NCI-H510A (cell line): ENCODE measurements at regions not wholly inside any gene's neighbourhood (a gene's known extent, or its start where the extent isn't known, plus 50 kb on each side); places are given as distances from the start of the nearest gene placed in this dataset.
A peak's percentile ranks its signal among the peaks of the same experiment; 100 is the strongest.

Experiments used
- DNase-seq: peaks from one replicate; lab custom pipeline; 2025; lab: John Stamatoyannopoulos, UW

- no peak for DNase-seq
Observed at GRCh38 chr13:44120849-44121755, 241.4 kb downstream of the LACC1 start.

- no peak for DNase-seq
Observed at GRCh38 chr13:44124352-44124751, 244.6 kb downstream of the LACC1 start.

DNA sequence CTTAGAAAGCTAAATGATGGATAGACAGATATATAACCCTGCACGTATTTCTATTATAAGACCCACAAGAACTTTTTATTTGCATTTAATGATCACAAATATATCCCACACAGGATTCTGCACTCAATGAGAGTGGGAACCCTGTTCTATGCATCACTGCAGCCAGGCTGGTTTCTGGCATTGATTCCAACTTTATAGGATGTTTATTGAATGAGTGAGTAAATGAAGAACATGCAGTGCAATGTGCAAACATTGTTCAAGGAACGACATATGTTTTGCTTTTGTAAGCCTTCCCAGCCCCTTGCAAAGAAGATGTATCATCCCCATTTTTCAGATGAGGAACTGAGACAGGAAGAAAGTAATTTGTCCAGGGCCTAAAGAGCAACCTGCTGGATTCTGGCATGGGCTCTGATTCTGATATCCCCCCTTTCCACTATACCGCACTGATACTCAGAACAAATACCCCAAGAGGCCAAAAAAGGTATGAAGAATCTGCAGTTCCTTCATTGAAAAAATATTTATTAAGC, 246.3 kb downstream of the LACC1 start:
- DNase-seq, result no peak

DNA sequence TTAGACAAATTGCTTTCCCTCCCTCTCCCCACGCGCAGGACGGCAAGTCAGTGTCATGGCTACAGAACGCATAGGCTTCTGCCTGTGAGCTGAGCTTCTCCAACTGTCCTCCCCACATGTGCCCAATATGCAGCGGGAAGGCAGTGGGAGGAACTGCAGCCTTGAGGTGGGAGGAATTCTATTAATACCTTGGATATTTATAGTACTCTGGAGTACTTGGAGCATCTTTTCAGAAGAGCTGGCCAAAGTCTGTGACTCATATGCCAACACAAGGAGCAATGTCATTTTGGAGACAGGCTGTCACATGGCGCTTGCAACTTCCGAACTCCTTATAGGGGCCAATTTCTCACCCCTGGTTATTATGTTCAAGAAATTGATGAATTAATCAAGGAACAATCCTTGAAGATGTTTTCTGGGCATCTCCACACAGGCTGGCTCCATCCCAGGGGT, 245.0 kb upstream of the SERP2 start:
- DNase-seq, result no peak

DNA sequence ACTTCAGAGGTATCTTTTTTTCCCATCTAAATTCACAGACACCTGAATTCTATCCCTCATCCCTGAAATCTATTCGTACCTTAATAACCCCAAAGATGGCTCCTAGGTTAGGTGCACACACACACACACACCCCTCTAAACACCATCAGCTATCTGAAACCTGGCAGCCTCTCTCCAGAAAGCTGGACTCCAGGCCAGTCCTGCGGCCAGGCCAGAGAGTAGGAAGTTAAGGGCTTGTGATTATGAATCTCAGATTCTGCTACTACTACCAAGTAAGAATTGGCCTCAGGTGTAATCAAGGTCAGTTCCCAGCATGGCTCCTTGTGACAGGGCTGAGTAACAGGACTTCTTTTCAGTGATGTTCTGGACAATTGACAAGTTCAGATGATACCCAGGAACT, 244.2 kb upstream of the SERP2 start:
- no peak for DNase-seq

GRCh38 chr13:44131069-44131614, 242.5 kb upstream of the SERP2 start:
- DNase-seq, result no peak

DNA sequence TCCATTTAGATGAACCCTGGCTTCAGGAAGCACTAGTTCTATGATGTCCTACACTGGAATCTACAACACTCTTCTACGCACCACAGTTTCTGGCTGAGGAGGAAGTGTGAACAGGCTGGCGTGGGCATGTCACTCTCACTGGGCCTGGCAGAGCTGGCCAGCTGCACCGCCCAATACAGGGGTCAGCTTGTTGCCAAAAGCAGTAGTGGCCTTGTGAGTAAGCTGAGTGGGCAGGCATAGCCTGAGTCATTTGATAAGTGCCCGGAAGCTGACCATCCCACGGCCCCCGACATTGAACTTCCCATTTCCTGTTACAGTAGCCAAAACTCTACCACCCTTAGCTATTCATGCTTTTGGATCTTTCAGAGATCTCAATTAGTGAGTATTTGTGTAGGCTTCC, 240.9 kb upstream of the SERP2 start:
- no peak for DNase-seq

DNA sequence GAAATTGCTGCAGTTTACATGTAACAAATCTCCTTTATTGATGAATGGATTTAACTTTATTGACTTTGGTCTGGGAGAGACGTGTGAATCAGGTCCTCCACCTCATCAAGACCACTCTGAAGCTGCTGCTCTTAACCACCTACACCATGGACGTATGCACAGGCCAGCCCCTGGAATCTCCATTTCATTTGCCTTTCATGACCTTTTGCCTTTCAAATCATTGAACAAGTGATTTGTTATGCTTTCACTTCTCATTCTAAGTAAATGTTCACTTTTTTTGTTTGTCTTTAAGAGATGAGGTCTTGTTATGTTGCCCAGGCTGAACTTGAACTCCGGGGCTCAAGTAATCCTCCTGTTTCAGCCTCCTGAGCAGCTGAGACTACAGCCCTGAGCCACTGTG, 240.0 kb upstream of the SERP2 start:
- no peak for DNase-seq

- DNase-seq, result no peak
Observed at GRCh38 chr13:44135566-44135965, 238.1 kb upstream of the SERP2 start.

DNA sequence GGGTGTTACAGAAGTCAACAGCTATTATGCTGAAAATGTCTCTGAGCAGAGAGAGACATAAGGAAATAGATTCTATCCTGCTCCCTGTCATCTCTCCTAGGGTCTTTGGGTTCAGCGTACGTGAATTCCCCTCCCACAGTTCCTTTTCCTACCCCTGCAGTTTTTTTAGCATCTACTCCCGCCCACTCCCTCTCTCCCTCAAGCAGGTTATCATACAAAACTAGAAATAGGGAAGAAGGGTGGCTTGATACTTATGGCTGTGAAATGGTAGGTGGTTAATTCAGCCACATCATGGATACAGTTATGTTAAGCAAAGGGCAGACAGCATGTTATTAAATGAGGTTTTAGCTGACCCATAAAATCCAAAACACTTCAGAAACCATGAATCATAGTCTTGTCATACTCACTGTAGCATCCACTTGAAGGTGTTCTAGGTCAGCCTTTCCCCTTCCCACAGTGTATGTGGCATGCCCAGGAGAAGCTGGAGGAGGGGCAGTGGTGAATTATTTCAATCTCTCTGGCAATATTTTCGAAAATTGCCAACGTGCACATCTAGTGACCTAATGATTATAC, 236.8 kb upstream of the SERP2 start:
- no peak for DNase-seq

GRCh38 chr13:44137466-44137865, 236.2 kb upstream of the SERP2 start:
- no peak for DNase-seq

DNA sequence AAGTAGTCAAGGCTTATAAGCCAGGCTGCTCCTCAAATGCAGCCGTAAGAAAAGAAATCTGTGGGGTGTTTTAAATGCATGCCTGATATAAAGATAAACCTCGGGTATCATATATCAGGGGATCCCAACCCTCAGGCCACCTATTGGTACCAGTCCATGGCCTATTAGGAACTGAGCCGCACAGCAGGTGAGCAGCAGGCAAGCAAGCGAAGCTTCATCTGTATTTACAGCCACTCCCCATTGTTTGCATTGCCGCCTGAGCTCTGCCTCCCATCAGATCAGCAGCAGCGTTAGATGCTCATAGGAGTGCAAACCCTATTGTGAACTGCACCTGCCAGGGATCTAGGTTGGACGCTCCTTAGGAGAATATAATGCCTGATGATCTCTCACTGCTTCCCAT, 233.5 kb upstream of the SERP2 start:
- DNase-seq, result peak; percentile 75

- DNase-seq, result no peak
Observed at GRCh38 chr13:44140888-44141724, 232.5 kb upstream of the SERP2 start.

DNA sequence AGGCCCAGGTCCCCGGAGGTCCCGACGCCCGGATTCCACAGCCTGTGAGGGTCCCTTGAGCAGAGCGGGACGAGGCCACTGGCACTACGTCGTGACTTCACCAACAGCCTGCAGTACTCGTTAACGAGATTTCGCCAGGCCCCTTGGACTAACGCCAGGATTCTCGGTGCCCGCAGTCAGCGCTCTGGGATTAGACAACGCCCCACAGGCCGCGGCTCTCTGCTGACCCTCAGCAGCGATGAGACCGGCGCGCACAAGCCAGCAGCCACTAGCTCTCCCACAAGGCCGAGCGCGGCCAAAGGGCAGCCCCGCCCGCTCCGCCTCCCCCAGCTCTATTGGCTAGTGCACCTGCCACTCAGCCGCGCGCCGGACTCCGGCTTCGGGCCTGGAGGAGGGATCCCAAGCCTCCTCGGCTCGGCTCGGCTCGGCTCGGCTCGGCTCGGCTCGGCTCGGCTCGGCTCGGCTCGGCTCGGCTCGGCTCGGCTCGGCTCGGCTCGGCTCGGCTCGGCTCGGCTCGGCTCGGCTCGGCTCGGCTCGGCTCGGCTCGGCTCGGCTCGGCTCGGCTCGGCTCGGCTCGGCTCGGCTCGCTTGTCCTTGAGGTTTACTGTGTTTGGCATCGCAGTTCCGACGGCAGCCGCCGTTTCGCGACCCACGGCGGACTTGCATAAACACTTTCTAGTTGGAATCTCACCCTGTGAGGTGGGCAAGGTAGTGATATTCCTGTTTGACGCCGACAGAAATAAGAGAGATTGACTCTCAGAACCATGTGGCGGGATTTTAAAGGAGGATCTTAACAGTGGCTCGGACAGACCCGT, 231.7 kb upstream of the SERP2 start:
- peak; percentile 75 for DNase-seq

GRCh38 chr13:44142540-44142867, 231.1 kb upstream of the SERP2 start:
- no peak for DNase-seq

- DNase-seq, result no peak
Observed at GRCh38 chr13:44142941-44143665, 230.5 kb upstream of the SERP2 start.

DNA sequence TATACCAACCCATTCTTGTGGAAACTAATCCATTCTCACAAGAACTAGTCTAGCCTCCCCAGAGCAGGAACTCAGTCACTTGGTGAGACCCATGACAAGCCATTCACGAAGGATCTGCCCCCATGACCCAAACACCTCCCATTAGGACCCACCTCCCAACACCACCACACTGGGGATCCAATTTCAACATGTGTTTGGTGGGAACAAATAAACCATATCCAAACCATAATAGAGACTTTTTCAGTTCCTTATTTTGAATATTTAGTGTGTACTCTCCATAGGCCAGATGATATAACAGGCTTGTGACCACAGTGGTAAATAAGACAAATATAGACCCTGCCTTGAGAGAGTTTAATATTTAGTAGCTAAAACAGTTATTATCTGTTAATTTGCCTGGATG, 227.5 kb upstream of the SERP2 start:
- no peak for DNase-seq

- DNase-seq, result no peak
Observed at GRCh38 chr13:44147233-44147632, 226.4 kb upstream of the SERP2 start.

GRCh38 chr13:44147648-44148047, 226.0 kb upstream of the SERP2 start:
- no peak for DNase-seq

DNA sequence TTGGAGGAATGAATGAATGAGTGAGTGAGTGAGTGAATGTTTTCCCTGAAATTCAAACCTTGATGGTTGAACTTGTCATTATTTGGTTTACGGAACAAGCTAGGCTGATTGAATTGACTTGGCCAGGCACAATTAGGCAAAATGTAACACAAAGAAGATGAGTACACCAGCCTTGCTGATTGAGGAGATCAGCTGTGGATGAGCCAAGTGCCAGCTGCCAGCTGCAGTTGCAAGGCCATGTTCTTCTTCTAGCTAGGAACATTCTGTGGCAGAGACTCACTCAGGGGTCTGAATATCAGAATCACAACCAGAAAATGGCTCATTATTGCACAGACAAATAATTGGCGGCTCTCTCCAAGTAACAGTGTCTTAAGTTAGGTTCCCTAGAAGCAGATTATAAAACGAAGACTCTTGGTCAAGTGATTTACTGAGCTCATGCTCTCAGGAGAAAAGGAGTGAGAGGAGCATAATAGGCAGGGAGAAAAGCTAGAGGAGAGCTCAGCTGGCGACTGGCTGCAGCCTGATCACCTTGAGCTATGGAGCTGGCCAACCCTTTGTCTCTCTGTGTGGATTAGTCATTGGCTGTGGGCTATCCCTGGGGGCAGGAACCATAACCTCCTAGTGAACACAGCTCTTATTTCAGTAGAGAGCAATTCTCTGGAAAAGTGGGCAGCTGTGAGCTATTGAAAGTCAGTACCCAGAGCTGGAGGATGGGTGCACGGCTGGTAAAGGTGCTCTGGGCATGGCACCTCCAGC, 225.3 kb upstream of the SERP2 start:
- no peak for DNase-seq
